Left colon (tissue), 2 donors: ENCODE measurements at regions not wholly inside any gene's neighbourhood (a gene's known extent, or its start where the extent isn't known, plus 50 kb on each side); places are given as distances from the start of the nearest gene placed in this dataset.

Source experiments
- ATAC-seq: fragments of 200-7000 bp; cut with Tn5 transposase; one replicate; pipeline ENCODE4 v1.9.1; 2020; ENCODE audit warnings: mild to moderate bottlenecking, moderate library complexity
- DNase-seq, 2 donors: peaks; one replicate each; pipeline ENCODE4 v3.0.0-alpha.2; 2020
- intact Hi-C, 2 donors: fragments of 100-400 bp; cut with DNase I in 1 of 2; cut with micrococcal nuclease in 1 of 2; formaldehyde crosslinking; loops; one replicate each; pipeline versions ENCODE4 v1.11.2 to v1.14.0; 2022; cut with DNase I, micrococcal nuclease
- donor health status: DM: no; HTN: no; CAD: no.
- donor health status: DM: yes; HTN: yes; CAD: no.

DNA sequence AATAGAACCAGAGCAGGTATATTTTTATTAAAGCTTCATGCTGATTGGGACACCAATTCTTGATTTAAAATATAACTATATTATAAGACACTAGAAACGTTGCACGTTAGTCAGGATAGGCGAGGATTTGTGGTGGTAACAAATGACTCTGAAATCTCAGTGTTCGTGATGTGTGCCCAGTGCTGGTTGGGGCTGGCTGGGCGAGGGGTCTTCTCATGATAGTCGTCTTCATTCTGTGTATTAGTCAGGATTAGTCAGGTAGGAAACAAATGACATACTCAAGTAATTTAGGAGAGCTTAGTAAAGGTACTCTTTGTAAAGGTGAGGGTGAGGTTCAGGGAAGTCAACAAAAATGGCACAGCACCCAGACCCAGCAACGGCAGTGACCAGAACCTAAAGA is 73.9 kb upstream of the HIF1A start:
- ATAC-seq (no peak), DNase-seq (no peak)
- intact Hi-C loops, result no loop called here

DNA sequence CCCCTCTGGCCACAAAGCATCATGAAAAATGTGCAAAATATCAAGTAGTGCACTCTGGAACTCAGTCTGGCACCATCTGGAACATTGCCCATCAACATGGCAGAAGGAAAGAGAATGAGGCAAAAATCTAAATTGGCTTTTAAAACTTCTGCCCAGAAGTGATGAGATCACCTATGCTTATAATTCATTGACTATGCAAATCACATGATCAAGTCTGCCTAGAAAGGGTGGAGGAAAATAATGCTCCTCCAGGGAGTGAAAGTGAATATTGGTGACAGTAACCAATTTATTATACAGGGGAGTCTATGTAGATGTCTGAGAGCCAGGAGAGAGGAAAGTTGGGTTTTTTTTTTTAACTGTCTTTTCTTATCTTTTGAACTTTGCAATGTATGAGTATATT is 73.3 kb upstream of the HIF1A start:
- intact Hi-C loops, result no loop called here
- DNase-seq (no peak), ATAC-seq (no peak)

DNA sequence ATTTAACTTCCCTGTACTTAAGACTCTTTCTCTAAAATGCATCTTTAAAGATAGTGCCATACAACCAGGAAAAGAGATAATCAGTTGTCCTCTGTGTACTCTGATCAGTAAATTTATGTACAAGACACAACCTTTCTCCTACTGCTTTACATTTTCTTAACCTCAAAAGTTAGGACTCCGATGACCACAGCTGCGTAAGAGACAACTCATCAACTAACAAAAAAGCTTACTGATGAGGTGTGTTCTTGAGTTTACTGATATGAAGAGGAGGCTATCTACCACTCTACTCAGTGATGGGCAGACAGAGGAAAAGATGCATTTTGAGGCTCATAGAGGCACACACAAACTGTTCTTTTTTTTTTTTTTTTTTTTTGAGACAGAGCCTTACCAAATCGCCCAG is 71.4 kb upstream of the HIF1A start:
- DNase-seq, result no peak
- intact Hi-C loops, result no loop called here
- peak; percentile 28 for ATAC-seq

DNA sequence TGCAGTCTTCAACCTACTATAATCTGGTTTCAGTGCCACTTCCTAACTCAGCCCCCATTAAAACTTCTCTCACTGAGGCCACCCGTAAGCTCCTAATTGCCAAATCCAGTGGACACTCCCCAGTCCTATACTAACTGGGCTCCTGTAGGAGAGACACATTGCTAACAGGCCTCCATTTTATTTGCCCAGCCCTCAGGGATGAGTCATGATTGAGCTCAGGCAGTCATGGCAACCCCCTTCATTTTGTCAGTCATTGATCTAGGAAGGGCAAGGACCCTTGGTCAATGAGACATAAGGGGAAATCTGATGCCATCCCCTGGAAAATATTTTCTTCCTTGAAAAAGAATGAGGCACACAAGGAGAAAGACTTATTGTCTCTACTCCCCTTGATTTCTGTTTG is 70.1 kb upstream of the HIF1A start:
- DNase-seq (no peak), ATAC-seq (no peak)
- intact Hi-C loops, result no loop called here

DNA sequence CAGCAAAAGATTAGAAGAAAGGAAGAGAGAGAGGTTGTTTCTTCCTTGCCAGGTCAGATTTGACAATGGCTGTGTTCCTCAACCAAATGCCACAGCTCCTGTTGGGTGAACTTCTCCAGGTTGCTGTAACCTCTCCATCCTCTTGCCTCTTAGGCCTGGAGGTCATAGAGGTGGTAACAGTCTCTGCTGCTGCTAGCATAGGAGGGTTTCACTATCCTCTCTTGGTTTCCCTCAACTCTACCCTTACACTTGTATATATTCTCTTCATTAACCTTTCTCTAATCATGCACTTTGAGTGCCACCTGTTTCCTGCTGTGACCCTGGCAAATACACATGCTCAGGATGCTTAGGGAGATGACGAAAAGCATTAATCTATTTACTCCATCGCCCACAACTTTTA is 67.7 kb upstream of the HIF1A start:
- intact Hi-C loops, result no loop called here
- DNase-seq (no peak), ATAC-seq (no peak)

DNA sequence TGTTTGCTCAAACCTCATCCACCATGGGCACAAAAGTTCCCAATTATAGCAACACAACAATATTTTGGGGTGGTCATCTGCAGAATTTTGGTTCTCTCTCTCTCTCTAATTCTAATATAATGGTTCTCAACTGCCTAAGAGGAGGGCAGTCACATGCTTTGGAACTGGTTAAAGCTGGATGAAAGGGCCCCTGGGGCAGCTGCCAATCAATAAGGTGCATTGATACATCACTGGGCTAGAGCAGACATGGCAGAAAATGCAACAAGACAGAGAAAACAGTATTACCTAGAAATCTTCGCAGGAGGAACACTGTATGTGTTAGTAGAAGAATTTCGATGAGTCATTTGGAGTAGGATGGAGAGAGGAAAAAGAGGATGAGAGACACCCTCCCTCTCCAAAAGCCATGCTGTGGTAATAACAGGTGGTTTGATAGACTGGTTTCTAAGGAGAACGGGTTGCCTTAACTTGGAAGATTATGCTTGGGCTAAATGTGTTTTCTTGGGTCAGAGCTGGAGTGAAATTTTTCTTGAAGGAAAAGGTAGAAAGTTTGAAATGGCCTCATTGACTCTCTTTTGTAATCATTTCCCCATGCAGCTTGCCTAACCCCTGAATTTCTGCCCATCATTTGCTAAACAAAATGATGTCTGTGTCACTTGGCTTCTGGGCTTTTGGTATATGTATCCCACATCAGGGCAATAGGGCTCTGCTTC is 67.1 kb upstream of the HIF1A start:
- no peak for ATAC-seq
- DNase-seq, result no peak
- intact Hi-C loops, result no loop called here

DNA sequence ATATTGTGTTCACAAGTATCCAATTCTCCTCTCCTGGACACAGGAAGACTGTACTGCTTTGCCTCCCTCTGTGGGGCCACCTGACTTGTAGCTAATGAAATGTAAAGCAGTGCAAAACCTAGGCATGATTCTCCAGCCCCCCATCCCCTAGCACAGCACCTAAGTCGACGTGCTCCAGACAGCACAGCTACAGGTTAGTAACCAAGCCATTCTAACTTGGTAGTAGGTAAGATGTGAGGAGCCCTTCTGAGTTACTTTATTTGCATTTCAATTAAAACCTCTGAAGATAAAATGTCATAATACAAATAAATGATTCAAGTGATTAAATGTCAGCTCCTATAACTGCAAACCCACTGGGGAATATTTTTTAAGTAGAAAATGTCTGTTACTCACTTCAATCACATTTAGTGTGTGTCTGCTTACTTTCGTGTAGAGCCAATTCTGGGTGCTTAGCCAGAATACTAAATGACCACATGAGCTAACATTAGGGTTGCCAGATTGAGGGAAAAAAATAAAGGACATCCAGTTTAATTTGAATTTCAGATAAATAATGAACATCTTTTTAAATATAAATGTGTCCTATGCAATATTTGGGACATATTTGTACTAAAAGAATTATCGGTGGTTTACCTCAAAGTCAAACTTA is 64.8 kb upstream of the HIF1A start:
- ATAC-seq, result no peak
- intact Hi-C loops, result no loop called here
- DNase-seq, result no peak

DNA sequence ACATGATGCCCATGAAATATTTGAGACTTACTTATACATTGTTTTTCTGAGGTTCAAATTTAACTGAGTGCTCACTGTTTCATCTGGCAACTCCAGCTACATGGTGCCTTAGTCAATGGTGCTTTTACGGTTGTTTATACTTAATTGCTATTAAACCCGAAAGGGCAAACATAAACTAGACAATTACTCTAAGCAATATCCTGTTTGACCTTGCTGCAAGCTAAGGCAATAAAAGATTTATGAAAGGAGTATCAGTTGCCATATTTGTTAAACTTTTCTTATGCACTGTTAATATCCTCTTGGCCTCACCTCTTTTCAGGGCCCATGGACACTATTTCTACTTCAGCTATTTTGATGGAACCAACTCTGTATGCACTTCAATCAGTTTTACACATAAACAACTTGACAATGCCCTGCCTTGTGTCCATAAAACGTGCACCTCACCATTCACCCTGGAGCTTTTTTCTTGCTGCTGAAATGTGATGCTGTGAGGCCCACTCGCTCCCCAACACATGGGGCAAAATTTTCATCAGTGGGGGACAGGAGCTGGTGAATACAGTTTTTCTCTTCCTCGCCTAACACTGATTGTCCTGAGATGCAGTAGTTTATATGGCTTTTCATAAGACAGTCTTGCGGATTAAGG is 64.1 kb upstream of the HIF1A start:
- ATAC-seq, result peak; percentile 67
- DNase-seq, result no peak
- intact Hi-C loops, result no loop called here

DNA sequence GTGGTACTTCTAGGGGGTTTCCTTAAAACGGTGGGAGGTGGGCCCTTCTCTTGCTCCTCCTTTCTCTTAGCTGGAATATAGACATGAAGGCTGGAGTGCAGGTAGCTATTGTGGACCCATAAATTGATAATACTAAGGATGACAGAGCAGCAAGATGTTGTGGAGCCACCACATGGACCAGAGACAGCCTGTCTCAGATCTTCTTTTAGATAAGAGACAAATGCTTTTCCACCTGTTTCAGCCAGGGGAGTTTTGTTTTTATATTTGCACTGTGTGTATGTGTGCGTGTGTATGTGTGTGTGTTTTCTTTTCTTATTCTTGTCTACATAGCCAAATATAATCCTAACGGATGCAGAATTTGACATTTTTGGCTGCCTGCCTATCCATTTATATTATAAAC is 62.9 kb upstream of the HIF1A start:
- intact Hi-C loops, result no loop called here
- no peak for ATAC-seq
- no peak for DNase-seq

DNA sequence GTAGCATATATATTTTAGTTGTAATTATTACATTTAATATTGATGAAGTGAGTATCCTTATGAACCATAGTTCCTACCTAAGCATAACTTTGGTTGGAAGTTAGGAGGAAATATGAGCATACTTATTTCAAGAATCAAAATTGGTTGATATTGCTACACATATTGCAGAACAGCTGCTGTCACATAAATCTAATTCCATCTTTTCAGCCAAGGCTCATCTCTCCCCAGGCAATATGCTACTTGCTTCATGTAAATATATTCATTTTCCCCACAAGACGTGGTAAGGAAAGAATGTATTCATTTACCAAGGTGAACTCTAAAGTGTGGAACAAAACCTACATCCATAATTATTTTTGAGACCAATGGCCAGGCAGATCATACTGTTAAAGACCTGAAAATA is 62.5 kb upstream of the HIF1A start:
- no peak for ATAC-seq
- intact Hi-C loops, result no loop called here

DNA sequence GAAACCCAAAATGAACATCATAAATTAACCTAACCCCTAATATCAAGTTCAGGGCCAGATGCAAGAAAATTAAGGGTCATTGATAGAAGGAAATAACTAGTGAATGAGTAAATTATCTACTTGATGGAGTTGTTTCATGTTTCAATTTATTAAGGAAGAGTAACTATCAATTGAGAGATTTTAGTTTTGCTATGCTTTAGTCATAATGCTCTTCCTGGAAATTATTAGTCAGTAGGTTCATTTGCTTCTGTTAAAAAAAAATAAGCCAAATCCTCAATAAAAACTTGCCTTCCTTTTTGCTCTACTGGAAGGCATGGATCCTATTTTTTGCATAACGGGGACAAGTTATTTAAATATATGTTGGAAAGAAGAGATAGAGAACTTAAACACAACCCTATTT is 59.0 kb upstream of the HIF1A start:
- no peak for ATAC-seq
- intact Hi-C loops, result no loop called here
- DNase-seq, result no peak

More for the DNA sequence above, 62.5 kb upstream of the HIF1A start:
- no peak for DNase-seq

DNA sequence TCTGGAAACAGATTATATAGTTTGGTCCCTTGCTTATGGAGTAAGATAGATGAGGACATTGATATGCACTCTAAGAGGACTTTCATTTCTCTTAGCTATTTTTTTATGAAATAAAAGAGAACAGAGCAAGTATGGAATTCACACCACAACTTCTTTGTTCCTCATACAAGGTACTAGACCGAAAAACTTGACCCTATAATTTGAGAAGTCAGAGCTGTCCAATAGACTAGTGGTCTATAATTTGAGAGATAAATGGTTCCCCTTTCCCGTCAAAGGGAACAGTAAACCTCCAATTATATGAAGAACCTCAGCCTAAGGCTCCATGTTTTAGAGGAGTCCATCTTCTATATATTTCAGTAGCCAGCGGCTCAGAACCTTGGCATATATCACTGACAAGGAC is 58.5 kb upstream of the HIF1A start:
- intact Hi-C loops, result no loop called here
- DNase-seq (no peak), ATAC-seq (no peak)

DNA sequence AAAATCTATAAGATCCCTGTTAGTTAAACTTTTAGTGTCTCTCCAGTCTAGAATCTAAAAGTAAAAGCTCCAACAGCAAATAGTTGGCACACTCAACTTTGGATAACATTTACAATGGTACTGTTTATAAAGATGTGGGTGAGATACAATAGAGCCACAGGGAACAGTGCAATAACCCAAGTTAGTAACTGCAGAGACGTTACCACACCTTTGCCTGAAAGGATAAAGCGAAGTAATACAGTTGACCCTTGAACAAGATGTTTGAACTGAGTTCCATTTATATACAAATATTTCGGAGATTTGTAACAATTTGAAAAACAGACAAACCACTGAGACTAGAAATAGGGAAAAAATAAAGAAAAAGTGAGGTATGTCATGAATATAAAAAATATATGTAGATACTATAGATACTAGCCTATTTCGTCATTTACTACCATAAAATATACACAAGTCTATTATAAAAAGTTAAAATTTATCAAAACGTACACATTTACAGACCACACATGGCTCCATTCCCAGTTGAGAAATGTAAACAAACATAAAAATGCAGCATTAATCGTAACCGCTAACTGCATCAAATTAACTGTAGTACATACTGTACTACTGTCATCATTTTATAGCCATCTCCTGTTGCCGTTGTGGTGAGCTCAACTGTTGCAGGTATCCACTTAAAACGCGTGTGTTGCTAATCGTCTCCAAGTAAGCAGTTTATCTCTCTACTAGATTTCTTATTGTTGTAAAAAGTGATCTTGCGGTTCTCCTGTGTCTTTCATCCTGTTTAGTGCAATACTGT is 56.5 kb upstream of the HIF1A start:
- intact Hi-C loops, result no loop called here
- DNase-seq, result peak in 1 of 2 donors; percentile 56
- ATAC-seq, result peak; percentile 81

DNA sequence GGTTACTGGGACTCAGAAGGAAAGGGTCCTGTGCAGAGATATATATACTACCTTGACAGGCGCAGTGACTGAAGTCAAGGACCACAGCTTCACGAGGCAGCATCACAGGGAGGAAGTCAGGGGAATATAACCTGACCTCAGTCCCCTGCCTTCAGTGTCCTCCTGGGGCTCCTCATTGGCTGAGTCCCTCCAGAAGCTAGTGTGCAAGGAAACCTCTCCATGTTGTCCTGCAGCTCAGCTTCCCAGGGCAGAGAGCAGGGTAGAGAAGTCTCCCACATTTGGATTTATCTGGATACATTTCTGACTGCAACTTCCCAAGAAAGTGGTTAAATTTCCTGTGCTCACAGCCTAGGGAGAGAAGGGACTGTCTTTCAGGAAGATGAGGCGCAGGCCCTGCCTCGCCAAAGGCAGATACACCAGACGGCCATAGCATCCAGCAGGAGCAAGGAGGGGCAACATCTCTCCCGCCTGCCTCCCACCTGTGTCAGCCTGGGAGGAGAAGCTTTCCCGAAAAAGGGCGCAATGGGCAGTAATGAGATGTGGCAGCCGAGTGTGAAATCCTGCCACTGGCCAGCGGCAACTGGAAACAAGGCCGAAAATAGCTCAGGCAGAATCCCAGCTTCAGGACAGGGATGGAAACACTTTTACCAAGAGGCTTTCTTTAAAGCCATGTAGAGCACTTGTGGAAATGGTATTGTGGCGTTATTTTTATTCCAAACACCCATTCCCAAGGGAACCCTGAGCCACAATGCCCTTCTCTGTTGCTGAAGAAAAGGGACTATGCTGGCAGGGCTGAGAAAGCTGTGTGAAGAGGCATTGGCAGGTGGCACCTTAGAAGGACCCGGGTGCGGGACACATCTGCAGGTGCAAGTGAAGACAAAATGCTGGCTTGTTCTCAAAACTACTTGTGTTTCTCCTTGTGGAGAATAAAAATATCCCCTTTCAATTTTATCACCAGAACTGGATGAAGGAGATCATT is 54.9 kb upstream of the HIF1A start:
- intact Hi-C loops, result no loop called here
- DNase-seq, result no peak

DNA sequence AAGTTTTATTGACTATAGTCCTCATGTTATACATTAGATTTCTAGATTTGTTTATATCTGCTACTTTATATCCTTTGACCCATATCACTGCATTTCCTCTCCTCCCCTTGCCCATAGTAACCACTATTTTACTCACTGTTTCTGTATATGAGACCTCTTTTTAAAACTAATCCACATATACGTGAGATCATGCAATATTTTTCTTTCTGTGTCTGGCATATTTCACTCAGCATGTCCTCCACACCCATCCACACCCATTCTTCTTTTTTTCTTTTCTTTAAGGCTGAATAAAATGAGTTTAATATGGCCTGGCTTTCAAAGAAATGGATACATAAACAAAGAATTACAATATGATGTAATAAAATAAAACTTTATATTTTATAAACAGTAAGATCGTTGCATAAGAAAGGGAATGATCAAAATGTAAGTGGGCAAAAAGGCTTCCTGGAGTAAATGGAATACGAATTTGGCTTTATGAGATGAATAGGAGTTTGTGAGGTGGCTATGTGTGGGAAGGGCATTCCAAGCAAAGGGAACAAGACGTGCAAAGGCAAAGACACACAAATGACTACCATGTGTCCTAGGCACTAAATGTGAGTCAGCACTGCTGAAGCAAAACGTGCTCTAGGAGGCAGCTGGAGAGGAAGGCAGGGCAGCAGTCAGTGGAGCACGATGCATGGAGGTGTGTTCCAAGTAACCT is 53.2 kb upstream of the HIF1A start:
- peak; percentile 63 for ATAC-seq
- DNase-seq, result peak; percentile 23 to 73
- intact Hi-C loops, result no loop called here

More for the DNA sequence above, 54.9 kb upstream of the HIF1A start:
- no peak for ATAC-seq

DNA sequence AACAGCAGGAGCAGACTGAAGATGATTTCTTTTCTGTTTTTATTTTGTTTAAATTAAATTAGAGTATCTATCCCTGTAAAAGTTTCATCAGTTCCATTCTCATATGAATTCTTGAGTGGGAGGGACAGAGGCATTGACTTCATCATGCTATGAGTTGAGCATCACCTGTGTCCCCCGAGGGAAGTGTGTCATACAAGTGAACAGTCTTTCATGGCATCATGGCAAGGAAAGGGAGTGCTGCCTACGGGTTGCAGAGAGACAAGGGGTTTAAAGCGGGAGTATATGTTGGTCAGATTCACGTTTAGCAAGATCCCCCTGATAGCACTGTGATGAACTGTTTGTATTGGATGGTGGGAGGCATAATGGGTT is 52.7 kb upstream of the HIF1A start:
- DNase-seq, result no peak
- intact Hi-C loops, result no loop called here
- ATAC-seq, result no peak

DNA sequence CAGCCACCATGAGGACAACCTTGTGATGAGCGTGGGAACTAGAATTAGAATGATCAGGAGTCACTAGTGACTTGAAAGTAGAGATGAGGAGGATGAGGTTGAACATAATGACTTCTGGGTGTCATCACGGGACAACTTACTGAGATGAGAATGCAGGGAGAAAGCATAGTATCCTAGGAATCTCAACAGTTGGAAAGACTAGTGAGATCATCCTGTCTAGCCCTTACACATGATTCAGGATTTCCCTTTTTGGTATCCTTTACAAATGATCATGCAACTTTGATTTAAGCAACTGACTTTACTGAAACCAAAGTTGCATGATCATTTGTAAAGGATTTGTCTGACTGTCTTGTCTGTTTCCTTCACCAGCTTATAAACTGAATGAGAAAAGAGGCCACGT is 51.8 kb upstream of the HIF1A start:
- DNase-seq (no peak), ATAC-seq (no peak)
- intact Hi-C loops, result no loop called here

DNA sequence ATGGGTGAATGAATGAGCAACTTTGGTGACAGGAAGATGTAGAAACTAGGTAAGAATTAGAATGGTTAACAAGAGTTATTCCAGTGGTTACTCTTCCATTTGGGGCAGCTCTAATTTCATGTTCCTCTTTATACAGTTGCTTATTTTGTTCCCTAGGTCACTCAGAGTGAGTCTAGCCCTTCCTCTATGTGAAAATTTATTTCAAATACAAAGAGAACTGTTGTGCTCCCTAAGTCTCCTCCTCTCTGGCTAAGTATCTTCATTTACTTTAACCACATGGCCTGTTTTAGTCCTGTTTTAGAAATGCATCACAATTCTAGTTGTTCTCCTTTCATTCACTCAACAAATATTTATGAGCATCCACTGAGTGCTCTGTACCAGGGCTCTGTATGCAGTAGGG is 51.1 kb upstream of the HIF1A start:
- DNase-seq (no peak), ATAC-seq (no peak)
- intact Hi-C loops, result no loop called here
